HG03457 (cell line): ENCODE measurements at regions not wholly inside any gene's neighbourhood (a gene's known extent, or its start where the extent isn't known, plus 50 kb on each side); places are given as distances from the start of the nearest gene placed in this dataset.
"Not testable (repeated sequence)": the region's sequence is repeated elsewhere in the genome, so short reads cannot be mapped to it uniquely, and the experiment has no call there.

Experiments
- ATAC-seq: cut with Tn5 transposase; IDR thresholded peaks from one replicate; pipeline ENCODE4 v1.9.1; 2021; ENCODE audit warnings: moderate number of reproducible peaks; ENCODE audit not compliant: unreplicated experiment

- ATAC-seq, result no peak
Observed at GRCh38 chr12:46671102-46671501, 154.7 kb downstream of the SLC38A4 start.

- no peak for ATAC-seq
Observed at GRCh38 chr12:46670636-46671035, 155.2 kb downstream of the SLC38A4 start.

DNA sequence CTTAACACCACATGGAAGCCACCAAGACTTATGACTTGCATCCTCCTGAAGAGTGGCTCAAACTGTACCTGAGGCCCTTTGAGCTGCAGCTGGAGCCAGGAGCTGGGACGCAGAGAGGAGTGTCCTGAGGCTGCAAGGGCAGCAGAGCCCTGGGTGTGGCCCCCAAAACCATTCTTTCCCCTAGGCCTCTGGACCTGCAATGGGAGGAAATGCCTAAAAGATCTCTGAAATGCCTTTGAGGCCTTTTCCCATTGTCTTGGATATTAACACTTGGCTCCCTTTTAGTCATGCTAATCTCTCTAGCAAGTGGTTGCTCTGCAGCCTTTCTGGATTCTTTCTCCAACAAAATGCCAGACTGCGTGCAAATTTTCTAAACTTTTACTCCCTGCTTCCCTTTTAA is 156.1 kb downstream of the SLC38A4 start:
- ATAC-seq, result no peak

- ATAC-seq, result no peak
Observed at GRCh38 chr12:46667551-46667950, 158.2 kb downstream of the SLC38A4 start.

- no peak for ATAC-seq
Observed at GRCh38 chr12:46664761-46665287, 161.0 kb downstream of the SLC38A4 start.

- ATAC-seq, result no peak
Observed at GRCh38 chr12:46663318-46663717, 162.5 kb downstream of the SLC38A4 start.

- peak; percentile 81 for ATAC-seq
Observed at GRCh38 chr12:46661110-46661845, 164.5 kb downstream of the SLC38A4 start.

- ATAC-seq, result no peak
Observed at GRCh38 chr12:46660719-46661109, 165.1 kb downstream of the SLC38A4 start.

GRCh38 chr12:46660276-46660675 is 165.5 kb downstream of the SLC38A4 start:
- ATAC-seq, result no peak

GRCh38 chr12:46659824-46660223 is 166.0 kb downstream of the SLC38A4 start:
- no peak for ATAC-seq

DNA sequence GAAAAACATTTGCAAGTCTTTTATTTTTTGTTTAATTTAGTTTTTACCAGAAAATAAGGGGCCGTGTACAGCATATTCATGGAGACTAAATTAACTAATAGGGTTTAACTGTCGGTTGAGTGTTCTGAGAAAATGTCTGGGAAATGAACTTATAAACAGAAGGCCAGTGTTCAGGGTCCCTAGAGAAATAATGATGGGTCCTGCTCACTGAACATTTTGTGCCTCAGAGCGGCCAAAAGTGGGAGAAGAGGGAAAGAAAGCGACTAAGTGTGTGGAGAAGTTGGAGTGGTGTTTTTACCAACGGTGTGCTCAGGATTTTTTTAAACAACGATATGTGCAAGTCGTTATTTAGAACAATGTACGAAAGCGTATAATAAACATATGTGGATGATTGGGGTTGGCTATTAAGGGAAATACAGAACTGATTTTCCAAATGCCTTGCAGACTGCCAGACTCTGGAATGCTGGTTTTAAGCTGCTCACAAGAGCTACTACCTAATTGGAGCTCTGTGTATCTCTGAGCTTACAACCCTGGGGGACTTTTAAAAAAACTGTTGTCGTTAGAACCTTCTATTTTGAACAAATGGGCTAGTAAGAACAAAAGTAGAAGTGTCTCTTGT is 166.7 kb downstream of the SLC38A4 start:
- ATAC-seq, result no peak

- ATAC-seq, result no peak
Observed at GRCh38 chr12:46657453-46658411, 168.1 kb downstream of the SLC38A4 start.

DNA sequence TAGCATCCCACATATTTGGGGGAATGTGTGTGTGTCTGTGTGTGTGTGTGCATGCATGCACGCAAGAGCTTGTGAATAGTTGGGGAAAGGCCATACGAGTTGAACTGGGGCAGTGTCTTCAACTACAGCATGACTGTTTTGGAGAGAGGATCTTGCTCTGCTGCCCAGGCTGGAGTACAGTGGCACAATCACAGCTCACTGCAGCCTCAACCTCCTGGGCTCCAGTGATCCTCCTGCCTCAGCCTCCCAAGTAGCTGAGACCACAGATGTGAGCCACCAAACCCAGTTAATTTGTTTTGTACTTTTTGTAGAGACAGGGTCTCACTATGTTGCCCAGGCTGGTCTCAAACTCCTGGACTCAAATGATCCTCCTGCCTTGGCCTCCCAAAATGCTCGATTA is 169.8 kb downstream of the SLC38A4 start:
- ATAC-seq, result not testable (repeated sequence)

DNA sequence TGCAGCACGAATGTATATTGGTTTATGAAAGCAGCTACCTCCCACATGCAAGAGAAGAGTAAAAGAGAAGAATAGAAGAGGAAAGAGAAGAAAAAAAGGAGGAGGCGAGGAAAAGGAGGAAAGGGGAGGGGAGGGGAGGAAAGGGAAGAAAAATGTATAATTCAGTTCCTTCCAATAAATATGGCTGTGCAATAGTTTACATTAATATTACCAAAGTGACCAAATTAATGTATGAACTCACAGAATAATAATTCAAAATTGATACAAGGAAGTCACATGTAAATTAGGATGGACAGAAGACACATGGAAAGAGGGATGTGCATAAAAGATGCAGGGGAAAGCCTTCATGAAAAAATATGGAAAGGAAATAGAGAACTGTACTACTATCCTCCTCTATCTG is 172.5 kb downstream of the SLC38A4 start:
- no peak for ATAC-seq

DNA sequence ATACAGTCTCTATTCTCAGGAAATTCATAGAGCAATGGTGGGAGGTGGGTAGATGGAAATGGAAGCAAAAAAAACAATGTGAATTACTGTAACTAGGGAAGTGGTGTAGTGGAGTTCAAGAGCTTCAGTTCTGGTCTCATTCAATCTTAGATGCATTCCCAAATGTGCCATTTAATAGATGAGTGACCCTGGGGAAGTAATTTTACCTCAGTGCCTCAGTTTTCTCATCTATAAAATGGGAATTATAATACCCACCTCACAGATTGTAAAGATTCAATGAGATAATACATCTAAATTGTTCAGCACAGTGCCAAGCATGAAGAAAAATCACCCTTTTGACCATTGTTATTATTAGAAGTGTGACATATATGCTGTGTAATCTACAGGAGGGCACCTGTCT is 173.1 kb downstream of the SLC38A4 start:
- ATAC-seq, result no peak

GRCh38 chr12:46650688-46651087 is 175.1 kb downstream of the SLC38A4 start:
- ATAC-seq, result no peak

GRCh38 chr12:46649433-46649832 is 176.4 kb downstream of the SLC38A4 start:
- ATAC-seq, result no peak

DNA sequence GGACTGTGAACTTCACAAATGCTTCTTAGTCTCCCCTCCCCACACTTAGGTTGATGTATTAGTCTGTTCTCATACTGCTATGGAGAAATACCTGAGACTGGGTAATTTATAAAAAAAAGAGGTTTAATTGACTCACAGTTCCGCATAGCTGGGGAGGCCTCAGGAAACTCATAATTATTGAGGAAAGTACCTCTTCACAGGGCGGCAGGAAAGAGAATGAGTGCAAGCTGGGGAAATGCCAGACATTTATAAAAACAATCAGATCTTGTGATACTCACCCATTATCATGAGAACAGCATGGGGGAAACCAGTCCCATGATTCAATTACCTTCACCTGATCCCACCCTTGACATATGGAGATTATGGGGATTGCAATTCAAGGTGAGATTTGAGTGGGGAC is 178.8 kb downstream of the SLC38A4 start:
- no peak for ATAC-seq

DNA sequence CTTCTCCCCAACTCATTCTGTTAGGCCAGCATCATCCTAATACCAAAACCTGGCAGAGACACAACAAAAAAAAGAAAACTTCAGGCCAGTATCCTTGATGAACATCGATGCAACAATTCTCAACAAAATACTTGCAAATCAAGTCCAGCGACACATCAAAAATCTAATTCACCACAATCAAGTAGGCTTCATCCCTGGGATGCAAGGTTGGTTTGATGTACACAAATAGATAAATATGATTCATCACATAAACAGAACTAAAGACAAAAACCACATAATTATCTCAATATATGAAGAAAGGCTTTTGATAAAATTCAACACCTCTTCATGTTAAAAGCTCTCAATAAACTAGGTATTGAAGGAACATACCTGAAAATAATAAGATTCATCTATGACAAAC is 184.1 kb downstream of the SLC38A4 start:
- ATAC-seq, result not testable (repeated sequence)

DNA sequence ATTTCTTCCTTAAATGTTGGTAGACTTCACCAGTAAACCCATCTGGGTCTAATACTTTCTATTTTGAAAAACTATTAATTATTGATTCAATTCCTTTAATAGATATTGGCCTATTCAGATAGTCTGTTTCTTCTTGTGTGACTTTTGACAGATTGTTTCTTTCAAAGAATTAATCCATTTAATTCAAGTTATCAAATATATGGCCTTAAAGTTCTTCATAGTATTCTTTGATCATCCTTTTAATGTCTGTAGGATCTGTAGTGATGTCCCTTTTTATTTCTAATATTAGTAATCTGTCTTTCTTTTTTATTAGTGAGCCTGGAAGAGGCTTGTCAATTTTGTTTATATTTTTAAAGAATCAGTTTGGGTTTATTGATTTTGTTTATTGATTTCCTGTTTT is 190.0 kb downstream of the SLC38A4 start:
- no peak for ATAC-seq
